ENCODE measurements at regions not wholly inside any gene's neighbourhood (a gene's known extent, or its start where the extent isn't known, plus 50 kb on each side); places are given as distances from the start of the nearest gene placed in this dataset.

GRCh38 chr1:88562991-88563390, 121.1 kb upstream of the PKN2 start:
- Histone ChIP-seq H3K27me3 (no peaks in the 10 kb centered on the region), H3K9me3 (no peaks in the 10 kb centered on the region), H3K4me3 (no peak overlapping the region), H3K27ac (no peak overlapping the region), H3K36me3 (no peaks in the 10 kb centered on the region), H3K4me1 (no peaks in the 10 kb centered on the region)
- no peak for DNase-seq (ENCODE audit: extremely low spot score in 2 of 2)
- TF ChIP-seq CTCF (IDR thresholded peaks at IDR 0.05): no peak
- TF ChIP-seq POLR2AphosphoS5 (IDR thresholded peaks at IDR 0.05; ENCODE audit: insufficient read depth in 1 of 2, low read depth in 1 of 2): no peak
- TF ChIP-seq POLR2A (IDR thresholded peaks at IDR 0.05): no peak
- intact Hi-C loops (cut with DNase I): no loop called here

GRCh38 chr1:88566615-88567387, 117.3 kb upstream of the PKN2 start:
- no peak overlapping the region for H3K27ac ChIP-seq
- H3K36me3 ChIP-seq: no peaks in the 10 kb centered on the region
- no peaks in the 10 kb centered on the region for H3K4me1 ChIP-seq
- DNase-seq (ENCODE audit: extremely low spot score in 2 of 2): no peak
- intact Hi-C loops (cut with DNase I): no loop called here
- no peak overlapping the region for H3K4me3 ChIP-seq
- H3K27me3 ChIP-seq: no peaks in the 10 kb centered on the region
- H3K9me3 ChIP-seq: no peaks in the 10 kb centered on the region
- TF ChIP-seq CTCF (IDR thresholded peaks at IDR 0.05) (no peak), POLR2AphosphoS5 (IDR thresholded peaks at IDR 0.05; ENCODE audit: insufficient read depth in 1 of 2, low read depth in 1 of 2) (no peak), POLR2A (IDR thresholded peaks at IDR 0.05) (no peak)

- Histone ChIP-seq H3K4me3 (no peak overlapping the region), H3K4me1 (no peaks in the 10 kb centered on the region), H3K27me3 (no peaks in the 10 kb centered on the region), H3K27ac (no peak overlapping the region), H3K36me3 (no peaks in the 10 kb centered on the region), H3K9me3 (no peaks in the 10 kb centered on the region)
- no peak for TF ChIP-seq POLR2AphosphoS5 (IDR thresholded peaks at IDR 0.05; ENCODE audit: insufficient read depth in 1 of 2, low read depth in 1 of 2)
- no peak for TF ChIP-seq CTCF (IDR thresholded peaks at IDR 0.05)
- TF ChIP-seq POLR2A (IDR thresholded peaks at IDR 0.05): no peak
- intact Hi-C loops (cut with DNase I): no loop called here
- DNase-seq (ENCODE audit: extremely low spot score in 2 of 2): no peak
These were observed 112.6 kb upstream of the PKN2 start for GRCh38 chr1:88571506-88571905.

DNA sequence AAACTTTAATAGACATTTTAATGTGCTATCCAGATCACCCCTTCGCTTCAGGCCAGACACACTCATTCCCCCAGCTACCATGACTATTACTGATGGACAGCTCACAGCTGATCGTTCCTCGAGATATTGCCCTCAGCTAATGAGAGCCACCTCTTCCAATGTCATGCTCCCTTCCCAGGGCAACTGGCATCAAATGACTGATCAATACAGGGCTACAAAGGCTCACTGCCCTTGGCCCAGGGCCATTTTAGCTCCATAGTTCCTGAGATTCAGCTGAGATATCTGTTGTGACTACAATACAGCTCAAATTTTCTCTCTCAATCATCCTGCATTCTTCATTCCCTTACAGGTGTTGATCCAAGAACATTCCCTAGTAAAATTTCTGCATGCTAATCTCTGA, 104.5 kb upstream of the PKN2 start:
- TF ChIP-seq POLR2A (IDR thresholded peaks at IDR 0.05) (no peak), POLR2AphosphoS5 (IDR thresholded peaks at IDR 0.05; ENCODE audit: insufficient read depth in 1 of 2, low read depth in 1 of 2) (no peak), CTCF (IDR thresholded peaks at IDR 0.05) (no peak)
- H3K27ac ChIP-seq: no peak overlapping the region
- H3K27me3 ChIP-seq: no peaks in the 10 kb centered on the region
- no peak overlapping the region for H3K4me3 ChIP-seq
- H3K4me1 ChIP-seq: no peaks in the 10 kb centered on the region
- H3K36me3 ChIP-seq: no peaks in the 10 kb centered on the region
- intact Hi-C loops (cut with DNase I): no loop called here
- no peak for DNase-seq (ENCODE audit: extremely low spot score in 2 of 2)
- no peaks in the 10 kb centered on the region for H3K9me3 ChIP-seq

DNA sequence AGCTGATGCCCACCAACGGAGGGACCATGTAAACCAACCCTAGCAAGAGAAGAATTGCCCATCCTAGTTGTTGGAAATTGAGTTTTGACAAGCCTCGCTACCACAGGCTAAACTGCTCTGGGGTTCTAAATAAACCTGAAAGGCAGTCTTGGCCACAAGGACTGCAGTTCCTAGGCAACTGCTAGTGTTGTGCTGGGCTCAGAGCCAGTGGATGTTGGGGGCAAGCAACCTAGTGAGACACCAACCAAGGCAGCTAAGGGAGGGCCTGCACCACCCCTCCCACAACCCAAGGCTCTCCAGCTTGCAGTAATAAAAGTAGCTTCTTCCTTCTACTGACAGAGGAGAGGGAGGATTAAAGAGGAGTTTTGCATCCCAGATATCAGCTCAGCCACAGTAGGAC, 102.4 kb upstream of the PKN2 start:
- no peaks in the 10 kb centered on the region for H3K9me3 ChIP-seq
- intact Hi-C loops (cut with DNase I): no loop called here
- no peak overlapping the region for H3K4me3 ChIP-seq
- no peak for DNase-seq (ENCODE audit: extremely low spot score in 2 of 2)
- no peaks in the 10 kb centered on the region for H3K36me3 ChIP-seq
- no peaks in the 10 kb centered on the region for H3K27me3 ChIP-seq
- no peaks in the 10 kb centered on the region for H3K4me1 ChIP-seq
- no peak for TF ChIP-seq CTCF (IDR thresholded peaks at IDR 0.05)
- TF ChIP-seq POLR2A (IDR thresholded peaks at IDR 0.05): no peak
- TF ChIP-seq POLR2AphosphoS5 (IDR thresholded peaks at IDR 0.05; ENCODE audit: insufficient read depth in 1 of 2, low read depth in 1 of 2): no peak
- H3K27ac ChIP-seq: no peak overlapping the region
